Body of pancreas (tissue), 4 donors: ENCODE measurements at regions not wholly inside any gene's neighbourhood (a gene's known extent, or its start where the extent isn't known, plus 50 kb on each side); places are given as distances from the start of the nearest gene placed in this dataset.

Source experiments
- POLR2A ChIP-seq, 3 donors: fragments of 450-650 bp; IDR thresholded peaks; one replicate each; pipeline ENCODE4 v1.6.1; 2016; ENCODE audit warnings: antibody characterized with exemption in 3 of 3, mild to moderate bottlenecking in 2 of 3
- TF ChIP-seq, protein P1 (sequence below), 7 experiments: fragments of 450-650 bp in 4 of 7; fragments of 200-600 bp in 3 of 7; sonication (generic) in 3 of 7; IDR thresholded peaks; one replicate each; pipeline ENCODE4 v1.5.1; 2016 to 2019; ENCODE audit warnings: antibody characterized with exemption in 7 of 7

- TF ChIP-seq, protein P1, sequence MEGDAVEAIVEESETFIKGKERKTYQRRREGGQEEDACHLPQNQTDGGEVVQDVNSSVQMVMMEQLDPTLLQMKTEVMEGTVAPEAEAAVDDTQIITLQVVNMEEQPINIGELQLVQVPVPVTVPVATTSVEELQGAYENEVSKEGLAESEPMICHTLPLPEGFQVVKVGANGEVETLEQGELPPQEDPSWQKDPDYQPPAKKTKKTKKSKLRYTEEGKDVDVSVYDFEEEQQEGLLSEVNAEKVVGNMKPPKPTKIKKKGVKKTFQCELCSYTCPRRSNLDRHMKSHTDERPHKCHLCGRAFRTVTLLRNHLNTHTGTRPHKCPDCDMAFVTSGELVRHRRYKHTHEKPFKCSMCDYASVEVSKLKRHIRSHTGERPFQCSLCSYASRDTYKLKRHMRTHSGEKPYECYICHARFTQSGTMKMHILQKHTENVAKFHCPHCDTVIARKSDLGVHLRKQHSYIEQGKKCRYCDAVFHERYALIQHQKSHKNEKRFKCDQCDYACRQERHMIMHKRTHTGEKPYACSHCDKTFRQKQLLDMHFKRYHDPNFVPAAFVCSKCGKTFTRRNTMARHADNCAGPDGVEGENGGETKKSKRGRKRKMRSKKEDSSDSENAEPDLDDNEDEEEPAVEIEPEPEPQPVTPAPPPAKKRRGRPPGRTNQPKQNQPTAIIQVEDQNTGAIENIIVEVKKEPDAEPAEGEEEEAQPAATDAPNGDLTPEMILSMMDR (IDR thresholded peaks at IDR 0.05), result no peak
- TF ChIP-seq POLR2A (IDR thresholded peaks at IDR 0.05), result no peak
These were observed 95.2 kb downstream of the TENT4A start for GRCh38 chr5:6808462-6808861.
